A673 (cell line): ENCODE measurements at regions not wholly inside any gene's neighbourhood (a gene's known extent, or its start where the extent isn't known, plus 50 kb on each side); places are given as distances from the start of the nearest gene placed in this dataset.

Source experiments
- BruUV-seq: library from RNA; stranded (reverse); fragments of 400-500 nt; replicated peaks from 2 replicates; lab custom pipeline; 2021; lab: Mats Ljungman, UMichigan
- CTCF ChIA-PET: fragments of 300-600 bp; sonication (Branson Sonifier 250); formaldehyde crosslinking; loops from one replicate; lab custom pipeline; 2022; ENCODE audit warnings: antibody characterized with exemption; lab: Charles Lee
- POLR2A ChIA-PET: fragments of 300-600 bp; sonication (Branson Sonifier 250); formaldehyde crosslinking; loops from one replicate; lab custom pipeline; 2022; ENCODE audit warnings: antibody characterized with exemption; ENCODE audit not compliant: low non-redundant PET; lab: Charles Lee
- DNase-seq: peaks from one replicate; pipeline ENCODE4 v3.0.0-alpha.2; 2015; ENCODE audit warnings: low spot score
- H3K27ac ChIP-seq: fragments of 200-600 bp; sonication (generic); 2 replicates; pipeline ENCODE4 v1.5.1; 2016; ENCODE audit warnings: mixed run types, low read depth, mild to moderate bottlenecking, mixed read lengths, antibody characterized with exemption, low read length; ENCODE audit not compliant: poor library complexity, severe bottlenecking
- H3K27me3 ChIP-seq: fragments of 200-600 bp; sonication (generic); replicated peaks from 2 replicates; pipeline ENCODE4 v1.6.1; 2017; ENCODE audit warnings: mixed run types, low read depth, mild to moderate bottlenecking, mixed read lengths, antibody characterized with exemption, low read length; ENCODE audit not compliant: insufficient read depth, poor library complexity
- H3K36me3 ChIP-seq: fragments of 200-600 bp; sonication (generic); 2 replicates; pipeline ENCODE4 v1.6.1; 2016; ENCODE audit warnings: mixed run types, mild to moderate bottlenecking, mixed read lengths, antibody characterized with exemption, low read length; ENCODE audit not compliant: insufficient read depth, poor library complexity, severe bottlenecking
- H3K4me1 ChIP-seq: fragments of 200-600 bp; sonication (generic); 2 replicates; pipeline ENCODE4 v1.6.1; 2017; ENCODE audit warnings: mixed run types, mild to moderate bottlenecking, mixed read lengths, antibody characterized with exemption, low read length; ENCODE audit not compliant: insufficient read depth, poor library complexity, severe bottlenecking
- H3K4me3 ChIP-seq: fragments of 200-600 bp; sonication (generic); 2 replicates; pipeline ENCODE4 v1.5.1; 2016; ENCODE audit warnings: low read depth, mixed run types, mild to moderate bottlenecking, mixed read lengths, low read length; ENCODE audit not compliant: poor library complexity, severe bottlenecking
- H3K9me3 ChIP-seq: fragments of 200-600 bp; sonication (generic); 2 replicates; pipeline ENCODE4 v1.6.1; 2016; ENCODE audit warnings: mixed run types, low read depth, mild to moderate bottlenecking, mixed read lengths, antibody characterized with exemption, low read length; ENCODE audit not compliant: poor library complexity, severe bottlenecking
- CTCF ChIP-seq: fragments of 300-800, 200-600 bp; sonication (generic); conservative IDR thresholded peaks from 2 replicates; pipeline ENCODE4 v1.5.1; 2017; ENCODE audit warnings: low read depth, mild to moderate bottlenecking, antibody characterized with exemption, low read length, moderate library complexity, mixed read lengths
- EZH2 ChIP-seq: fragments of 200-600 bp; sonication (generic); IDR thresholded peaks from 2 replicates; pipeline ENCODE4 v1.6.1; 2017; ENCODE audit warnings: borderline replicate concordance, low read depth, mild to moderate bottlenecking, mixed read lengths, antibody characterized with exemption, low read length; ENCODE audit not compliant: poor library complexity, severe bottlenecking
- intact Hi-C: fragments of 100-400 bp; cut with micrococcal nuclease; formaldehyde crosslinking; loops from one replicate; pipeline ENCODE4 v1.10.0; 2022; ENCODE audit not compliant: unreplicated experiment

GRCh38 chr7:46145412-46145811, 224.3 kb upstream of the IGFBP3 start:
- POLR2A ChIA-PET, result no interaction called here
- TF ChIP-seq EZH2 (no peak), CTCF (no peak)
- DNase-seq, result peak; percentile 39
- Histone ChIP-seq H3K4me3 (no peak overlapping the region), H3K9me3 (no peaks in the 10 kb centered on the region), H3K27ac (no peak overlapping the region), H3K27me3 (no peaks in the 10 kb centered on the region), H3K4me1 (no peaks in the 10 kb centered on the region), H3K36me3 (no peaks in the 10 kb centered on the region)
- intact Hi-C loops, result no loop called here
- CTCF ChIA-PET, result no interaction called here
- no TSS peak for BruUV-seq

GRCh38 chr7:46143949-46144917, 223.2 kb upstream of the IGFBP3 start:
- Histone ChIP-seq H3K4me1 (no peaks in the 10 kb centered on the region), H3K27me3 (no peaks in the 10 kb centered on the region), H3K4me3 (no peak overlapping the region), H3K27ac (no peak overlapping the region), H3K9me3 (no peaks in the 10 kb centered on the region), H3K36me3 (no peaks in the 10 kb centered on the region)
- ChIA-PET POLR2A (no interaction called here), CTCF (no interaction called here)
- intact Hi-C loops, result no loop called here
- no TSS peak for BruUV-seq
- TF ChIP-seq CTCF (no peak), EZH2 (no peak)
- DNase-seq, result no peak

GRCh38 chr7:46143421-46143820, 222.3 kb upstream of the IGFBP3 start:
- no peak for DNase-seq
- H3K27ac ChIP-seq, result no peak overlapping the region
- ChIA-PET POLR2A (no interaction called here), CTCF (no interaction called here)
- intact Hi-C loops, result no loop called here
- H3K4me1 ChIP-seq, result no peaks in the 10 kb centered on the region
- no peaks in the 10 kb centered on the region for H3K27me3 ChIP-seq
- H3K9me3 ChIP-seq, result no peaks in the 10 kb centered on the region
- H3K4me3 ChIP-seq, result no peak overlapping the region
- BruUV-seq, result no TSS peak
- TF ChIP-seq EZH2 (no peak), CTCF (no peak)
- H3K36me3 ChIP-seq, result no peaks in the 10 kb centered on the region
